Hepatocyte (in vitro differentiated cells): ENCODE measurements at regions not wholly inside any gene's neighbourhood (a gene's known extent, or its start where the extent isn't known, plus 50 kb on each side); places are given as distances from the start of the nearest gene placed in this dataset.

Experiments used
- DNase-seq: peaks from one replicate; pipeline ENCODE4 v3.0.0-alpha.2; 2016; ENCODE audit warnings: low spot score
- H2AFZ ChIP-seq: fragments of 200-600 bp; sonication (generic); 2 replicates; pipeline ENCODE4 v1.6.0; 2016; ENCODE audit warnings: antibody characterized with exemption, mild to moderate bottlenecking
- H3K27ac ChIP-seq: fragments of 200-600 bp; sonication (generic); 2 replicates; pipeline ENCODE4 v1.5.1; 2016; ENCODE audit warnings: mild to moderate bottlenecking
- H3K27me3 ChIP-seq: fragments of 200-600 bp; sonication (generic); 2 replicates; pipeline ENCODE4 v1.6.1; 2016
- H3K36me3 ChIP-seq: fragments of 200-600 bp; sonication (generic); replicated peaks from 2 replicates; pipeline ENCODE4 v1.5.1; 2016; ENCODE audit warnings: low read depth; ENCODE audit not compliant: insufficient read depth
- H3K4me1 ChIP-seq: fragments of 200-600 bp; sonication (generic); 2 replicates; pipeline ENCODE4 v1.5.1; 2016; ENCODE audit warnings: mild to moderate bottlenecking, moderate library complexity; ENCODE audit not compliant: insufficient read depth
- H3K4me2 ChIP-seq: fragments of 200-600 bp; sonication (generic); 2 replicates; pipeline ENCODE4 v1.6.0; 2016
- H3K4me3 ChIP-seq: fragments of 200-600 bp; sonication (generic); 2 replicates; pipeline ENCODE4 v1.5.1; 2016; ENCODE audit warnings: mild to moderate bottlenecking
- H3K79me2 ChIP-seq: fragments of 200-600 bp; sonication (generic); 2 replicates; pipeline ENCODE4 v1.6.0; 2017; ENCODE audit warnings: mild to moderate bottlenecking
- H3K9me2 ChIP-seq: fragments of 200-600 bp; sonication (generic); replicated peaks from 2 replicates; pipeline ENCODE4 v1.6.0; 2017; ENCODE audit warnings: mild to moderate bottlenecking; ENCODE audit not compliant: insufficient read depth
- H3K9me3 ChIP-seq: fragments of 200-600 bp; sonication (generic); 2 replicates; pipeline ENCODE4 v1.5.1; 2016; ENCODE audit warnings: low read depth, mild to moderate bottlenecking
- H4K20me1 ChIP-seq: fragments of 200-600 bp; sonication (generic); 2 replicates; pipeline ENCODE4 v1.6.0; 2016; ENCODE audit warnings: mild to moderate bottlenecking; ENCODE audit not compliant: insufficient read depth, poor library complexity, severe bottlenecking
- CTCF ChIP-seq: fragments of 200-600 bp; sonication (generic); IDR thresholded peaks from 2 replicates; pipeline ENCODE4 v1.5.1; 2016; ENCODE audit warnings: antibody characterized with exemption, mild to moderate bottlenecking; ENCODE audit not compliant: poor library complexity
- EZH2 ChIP-seq: fragments of 200-600 bp; sonication (generic); IDR thresholded peaks from 2 replicates; pipeline ENCODE4 v1.6.1; 2016; ENCODE audit warnings: antibody characterized with exemption, mild to moderate bottlenecking, borderline replicate concordance
- EZH2phosphoT487 ChIP-seq: fragments of 200-600 bp; sonication (generic); IDR thresholded peaks from one replicate; pipeline ENCODE4 v1.6.1; 2018; ENCODE audit warnings: antibody characterized with exemption, mild to moderate bottlenecking, low read depth, moderate library complexity; ENCODE audit not compliant: unreplicated experiment, severe bottlenecking
- WGBS: methylation state at CpG from one replicate; pipeline ENCODE4 v1.1.6; 2016; ENCODE audit warnings: low lambda C conversion rate; ENCODE audit errors: missing lambda C conversion rate; 5-methylcytosine and 5-hydroxymethylcytosine counted together

GRCh38 chrX:42695800-42696358 is 82.1 kb downstream of the PPP1R2C start:
- H4K20me1 ChIP-seq: no peaks in the 10 kb centered on the region
- no peaks in the 10 kb centered on the region for H3K36me3 ChIP-seq
- 77% methylated on average over 4 of the region's 4 CpGs for WGBS
- no peak overlapping the region for H3K4me3 ChIP-seq
- no peak for DNase-seq
- no peaks in the 10 kb centered on the region for H3K9me3 ChIP-seq
- H3K79me2 ChIP-seq: no peaks in the 10 kb centered on the region
- peak overlapping the region; percentile 86 for H3K27ac ChIP-seq
- no peak overlapping the region for H2AFZ ChIP-seq
- TF ChIP-seq EZH2 (no peak), EZH2phosphoT487 (no peak), CTCF (no peak)
- H3K4me1 ChIP-seq: peaks cover 11% of the 10 kb centered on the region
- no peaks in the 10 kb centered on the region for H3K9me2 ChIP-seq
- H3K27me3 ChIP-seq: no peaks in the 10 kb centered on the region
- H3K4me2 ChIP-seq: no peak overlapping the region

GRCh38 chrX:42694260-42694815 is 83.6 kb downstream of the PPP1R2C start:
- Histone ChIP-seq H3K27ac (no peak overlapping the region), H3K9me2 (no peaks in the 10 kb centered on the region), H3K4me1 (peaks cover 11% of the 10 kb centered on the region), H3K36me3 (no peaks in the 10 kb centered on the region), H3K79me2 (no peaks in the 10 kb centered on the region), H3K4me2 (no peak overlapping the region), H2AFZ (no peak overlapping the region), H3K27me3 (no peaks in the 10 kb centered on the region), H3K9me3 (no peaks in the 10 kb centered on the region), H4K20me1 (no peaks in the 10 kb centered on the region), H3K4me3 (no peak overlapping the region)
- no peak for TF ChIP-seq CTCF
- no peak for TF ChIP-seq EZH2
- no peak for TF ChIP-seq EZH2phosphoT487
- 96% methylated on average over 1 of the region's 1 CpG for WGBS
- no peak for DNase-seq

- Histone ChIP-seq H3K9me3 (no peaks in the 10 kb centered on the region), H3K27ac (no peak overlapping the region), H3K36me3 (no peaks in the 10 kb centered on the region), H3K27me3 (no peaks in the 10 kb centered on the region), H4K20me1 (no peaks in the 10 kb centered on the region), H3K4me1 (no peaks in the 10 kb centered on the region), H3K79me2 (no peaks in the 10 kb centered on the region), H3K4me3 (no peak overlapping the region), H3K9me2 (no peaks in the 10 kb centered on the region), H3K4me2 (no peak overlapping the region), H2AFZ (peak overlapping the region; percentile 19)
- no peak for TF ChIP-seq EZH2phosphoT487
- no peak for TF ChIP-seq EZH2
- TF ChIP-seq CTCF: no peak
- no peak for DNase-seq
- 75% methylated on average over 1 of the region's 1 CpG for WGBS
Measured at GRCh38 chrX:42691196-42691595, 86.8 kb downstream of the PPP1R2C start.
